ENCODE measurements at regions not wholly inside any gene's neighbourhood (a gene's known extent, or its start where the extent isn't known, plus 50 kb on each side); places are given as distances from the start of the nearest gene placed in this dataset.

DNA sequence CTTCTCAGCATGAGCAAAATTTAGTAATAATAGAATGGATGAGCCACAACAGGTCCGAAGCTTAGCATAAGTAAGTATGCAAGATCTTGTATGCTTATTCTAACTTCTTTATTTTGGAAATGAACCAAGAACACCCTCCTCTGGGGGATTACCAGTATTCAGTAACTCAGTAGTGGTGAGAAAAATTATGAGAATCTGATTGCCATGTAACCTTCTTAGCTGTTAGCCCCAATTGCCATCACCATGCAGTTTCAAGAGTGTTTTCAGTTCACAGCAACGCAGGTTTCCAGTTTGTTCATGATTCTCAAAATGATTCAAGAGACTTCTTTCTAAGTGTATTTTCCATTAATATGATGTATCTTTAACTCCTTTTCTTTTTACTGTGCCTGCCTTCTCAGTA, 1507.6 kb upstream of the SEL1L start:
- Histone ChIP-seq H3K9me2 (replicated peaks; ENCODE audit: insufficient read depth) (no peaks in the 10 kb centered on the region), H3K27ac (no peak overlapping the region), H3K4me2 (no peak overlapping the region), H4K20me1 (ENCODE audit: insufficient read depth, poor library complexity, severe bottlenecking) (no peaks in the 10 kb centered on the region), H3K9me3 (ENCODE audit: low read depth) (no peaks in the 10 kb centered on the region), H3K79me2 (no peaks in the 10 kb centered on the region), H3K36me3 (replicated peaks; ENCODE audit: insufficient read depth, low read depth) (no peaks in the 10 kb centered on the region), H3K4me3 (no peak overlapping the region), H3K4me1 (ENCODE audit: insufficient read depth) (no peaks in the 10 kb centered on the region), H3K27me3 (no peaks in the 10 kb centered on the region), H2AFZ (no peak overlapping the region)
- TF ChIP-seq EZH2 (IDR thresholded peaks at IDR 0.05; ENCODE audit: borderline replicate concordance), result no peak
- TF ChIP-seq EZH2phosphoT487 (IDR thresholded peaks at IDR 0.05; ENCODE audit: low read depth, severe bottlenecking, unreplicated experiment), result no peak
- no peak for TF ChIP-seq CTCF (IDR thresholded peaks at IDR 0.05; ENCODE audit: poor library complexity)
- DNase-seq (ENCODE audit: low spot score), result no peak
- WGBS (ENCODE audit: low lambda C conversion rate, missing lambda C conversion rate), result 85% methylated on average over 2 of the region's 2 CpGs

DNA sequence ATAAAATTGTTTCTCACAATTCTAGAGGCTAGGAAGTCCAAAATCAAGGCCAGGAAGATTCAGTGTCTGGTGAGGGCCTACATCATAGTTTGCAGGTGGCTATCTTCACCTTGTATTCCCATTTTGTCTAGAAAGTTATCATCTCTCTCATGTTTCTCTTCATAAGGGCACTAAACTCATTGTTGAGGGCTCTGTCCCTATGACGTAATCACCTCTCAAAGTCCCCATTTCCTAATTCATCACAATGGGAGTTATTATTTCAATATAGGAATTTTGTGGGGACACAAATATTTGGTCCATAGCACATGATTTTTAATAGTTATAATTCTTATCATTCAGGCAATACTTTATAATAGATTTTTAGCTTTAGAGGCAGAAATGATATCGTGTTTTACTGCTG, 1509.2 kb upstream of the SEL1L start:
- Histone ChIP-seq H3K4me1 (ENCODE audit: insufficient read depth) (no peaks in the 10 kb centered on the region), H3K9me2 (replicated peaks; ENCODE audit: insufficient read depth) (no peaks in the 10 kb centered on the region), H3K79me2 (no peaks in the 10 kb centered on the region), H3K9me3 (ENCODE audit: low read depth) (no peaks in the 10 kb centered on the region), H3K4me3 (no peak overlapping the region), H3K27me3 (no peaks in the 10 kb centered on the region), H2AFZ (no peak overlapping the region), H3K36me3 (replicated peaks; ENCODE audit: insufficient read depth, low read depth) (no peaks in the 10 kb centered on the region), H3K27ac (no peak overlapping the region), H3K4me2 (no peak overlapping the region), H4K20me1 (ENCODE audit: insufficient read depth, poor library complexity, severe bottlenecking) (no peaks in the 10 kb centered on the region)
- DNase-seq (ENCODE audit: low spot score), result no peak
- TF ChIP-seq EZH2 (IDR thresholded peaks at IDR 0.05; ENCODE audit: borderline replicate concordance) (no peak), CTCF (IDR thresholded peaks at IDR 0.05; ENCODE audit: poor library complexity) (no peak), EZH2phosphoT487 (IDR thresholded peaks at IDR 0.05; ENCODE audit: low read depth, severe bottlenecking, unreplicated experiment) (no peak)
- 90% methylated on average over 2 of the region's 2 CpGs for WGBS (ENCODE audit: low lambda C conversion rate, missing lambda C conversion rate)

GRCh38 chr14:83044001-83044400, 1510.3 kb upstream of the SEL1L start:
- Histone ChIP-seq H2AFZ (no peak overlapping the region), H3K36me3 (replicated peaks; ENCODE audit: insufficient read depth, low read depth) (no peaks in the 10 kb centered on the region), H3K4me1 (ENCODE audit: insufficient read depth) (no peaks in the 10 kb centered on the region), H3K27me3 (no peaks in the 10 kb centered on the region), H3K9me2 (replicated peaks; ENCODE audit: insufficient read depth) (no peaks in the 10 kb centered on the region), H3K27ac (no peak overlapping the region), H3K79me2 (no peaks in the 10 kb centered on the region), H3K4me3 (no peak overlapping the region), H4K20me1 (ENCODE audit: insufficient read depth, poor library complexity, severe bottlenecking) (no peaks in the 10 kb centered on the region), H3K4me2 (no peak overlapping the region), H3K9me3 (ENCODE audit: low read depth) (no peaks in the 10 kb centered on the region)
- TF ChIP-seq EZH2 (IDR thresholded peaks at IDR 0.05; ENCODE audit: borderline replicate concordance), result no peak
- TF ChIP-seq CTCF (IDR thresholded peaks at IDR 0.05; ENCODE audit: poor library complexity), result no peak
- TF ChIP-seq EZH2phosphoT487 (IDR thresholded peaks at IDR 0.05; ENCODE audit: low read depth, severe bottlenecking, unreplicated experiment), result no peak
- WGBS (ENCODE audit: low lambda C conversion rate, missing lambda C conversion rate), result 90% methylated on average over 1 of the region's 1 CpG
- DNase-seq (ENCODE audit: low spot score), result no peak
